WTC11 (cell line): ENCODE measurements at regions not wholly inside any gene's neighbourhood (a gene's known extent, or its start where the extent isn't known, plus 50 kb on each side); places are given as distances from the start of the nearest gene placed in this dataset.

Experiments
- CBFB ChIP-seq: sonication (generic); formaldehyde crosslinking; IDR thresholded peaks from 2 replicates; pipeline ENCODE4 v1.8.1; 2022; ENCODE audit warnings: mild to moderate bottlenecking, low read depth, missing genetic modification reagents
- OVOL2 ChIP-seq: fragments of 250-450 bp; sonication (Bioruptor Pico); IDR thresholded peaks from 2 replicates; pipeline ENCODE4 v1.9.0; 2021; ENCODE audit warnings: mild to moderate bottlenecking, borderline replicate concordance
- TEAD4 ChIP-seq: sonication (generic); formaldehyde crosslinking; IDR thresholded peaks from 2 replicates; pipeline ENCODE4 v1.8.0; 2022; ENCODE audit warnings: mild to moderate bottlenecking, missing genetic modification reagents
- ZBTB21 ChIP-seq: sonication (generic); formaldehyde crosslinking; IDR thresholded peaks from 2 replicates; pipeline ENCODE4 v1.8.1; 2023; ENCODE audit warnings: mild to moderate bottlenecking, missing genetic modification reagents, borderline replicate concordance
- TF ChIP-seq, protein P1 (sequence below): sonication (generic); formaldehyde crosslinking; IDR thresholded peaks from 2 replicates; pipeline ENCODE4 v1.8.1; 2022; ENCODE audit warnings: mild to moderate bottlenecking, moderate library complexity, missing genetic modification reagents
- TF ChIP-seq, protein P2 (sequence below): sonication (generic); formaldehyde crosslinking; IDR thresholded peaks from 2 replicates; pipeline ENCODE4 v1.8.0; 2023; ENCODE audit warnings: missing genetic modification reagents, mild to moderate bottlenecking, borderline replicate concordance
- TF ChIP-seq, protein P3 (sequence below): fragments of 200-600 bp; IDR thresholded peaks from 2 replicates; pipeline ENCODE4 v1.8.0; 2022; ENCODE audit warnings: antibody characterized with exemption

DNA sequence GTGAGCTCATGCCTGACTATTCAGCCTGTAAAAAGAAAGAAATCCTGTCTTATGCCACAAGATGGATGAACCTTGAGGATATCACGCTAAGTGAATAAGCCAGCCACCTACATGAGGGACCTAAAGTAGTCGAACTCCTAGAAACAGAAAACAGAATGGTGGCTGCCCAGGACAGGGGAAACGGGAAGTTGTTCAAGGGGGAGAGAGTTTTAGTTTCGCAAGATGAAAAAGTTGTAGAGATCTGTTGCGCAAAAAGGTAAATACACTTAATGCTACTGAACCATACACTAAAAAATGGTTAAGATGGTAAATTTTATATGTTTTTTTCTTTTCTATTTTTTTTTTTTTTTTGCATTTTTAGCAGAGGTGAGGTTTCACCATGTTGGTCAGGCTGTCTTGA, 74.1 kb upstream of the RALY start:
- TF ChIP-seq TEAD4 (CRISPR knock-in tag), result no peak
- TF ChIP-seq, protein P1, sequence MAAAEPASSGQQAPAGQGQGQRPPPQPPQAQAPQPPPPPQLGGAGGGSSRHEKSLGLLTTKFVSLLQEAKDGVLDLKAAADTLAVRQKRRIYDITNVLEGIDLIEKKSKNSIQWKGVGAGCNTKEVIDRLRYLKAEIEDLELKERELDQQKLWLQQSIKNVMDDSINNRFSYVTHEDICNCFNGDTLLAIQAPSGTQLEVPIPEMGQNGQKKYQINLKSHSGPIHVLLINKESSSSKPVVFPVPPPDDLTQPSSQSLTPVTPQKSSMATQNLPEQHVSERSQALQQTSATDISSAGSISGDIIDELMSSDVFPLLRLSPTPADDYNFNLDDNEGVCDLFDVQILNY (CRISPR knock-in tag), result no peak
- TF ChIP-seq, protein P2, sequence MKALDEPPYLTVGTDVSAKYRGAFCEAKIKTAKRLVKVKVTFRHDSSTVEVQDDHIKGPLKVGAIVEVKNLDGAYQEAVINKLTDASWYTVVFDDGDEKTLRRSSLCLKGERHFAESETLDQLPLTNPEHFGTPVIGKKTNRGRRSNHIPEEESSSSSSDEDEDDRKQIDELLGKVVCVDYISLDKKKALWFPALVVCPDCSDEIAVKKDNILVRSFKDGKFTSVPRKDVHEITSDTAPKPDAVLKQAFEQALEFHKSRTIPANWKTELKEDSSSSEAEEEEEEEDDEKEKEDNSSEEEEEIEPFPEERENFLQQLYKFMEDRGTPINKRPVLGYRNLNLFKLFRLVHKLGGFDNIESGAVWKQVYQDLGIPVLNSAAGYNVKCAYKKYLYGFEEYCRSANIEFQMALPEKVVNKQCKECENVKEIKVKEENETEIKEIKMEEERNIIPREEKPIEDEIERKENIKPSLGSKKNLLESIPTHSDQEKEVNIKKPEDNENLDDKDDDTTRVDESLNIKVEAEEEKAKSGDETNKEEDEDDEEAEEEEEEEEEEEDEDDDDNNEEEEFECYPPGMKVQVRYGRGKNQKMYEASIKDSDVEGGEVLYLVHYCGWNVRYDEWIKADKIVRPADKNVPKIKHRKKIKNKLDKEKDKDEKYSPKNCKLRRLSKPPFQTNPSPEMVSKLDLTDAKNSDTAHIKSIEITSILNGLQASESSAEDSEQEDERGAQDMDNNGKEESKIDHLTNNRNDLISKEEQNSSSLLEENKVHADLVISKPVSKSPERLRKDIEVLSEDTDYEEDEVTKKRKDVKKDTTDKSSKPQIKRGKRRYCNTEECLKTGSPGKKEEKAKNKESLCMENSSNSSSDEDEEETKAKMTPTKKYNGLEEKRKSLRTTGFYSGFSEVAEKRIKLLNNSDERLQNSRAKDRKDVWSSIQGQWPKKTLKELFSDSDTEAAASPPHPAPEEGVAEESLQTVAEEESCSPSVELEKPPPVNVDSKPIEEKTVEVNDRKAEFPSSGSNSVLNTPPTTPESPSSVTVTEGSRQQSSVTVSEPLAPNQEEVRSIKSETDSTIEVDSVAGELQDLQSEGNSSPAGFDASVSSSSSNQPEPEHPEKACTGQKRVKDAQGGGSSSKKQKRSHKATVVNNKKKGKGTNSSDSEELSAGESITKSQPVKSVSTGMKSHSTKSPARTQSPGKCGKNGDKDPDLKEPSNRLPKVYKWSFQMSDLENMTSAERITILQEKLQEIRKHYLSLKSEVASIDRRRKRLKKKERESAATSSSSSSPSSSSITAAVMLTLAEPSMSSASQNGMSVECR (CRISPR knock-in tag), result no peak
- no peak for TF ChIP-seq CBFB
- TF ChIP-seq, protein P3, sequence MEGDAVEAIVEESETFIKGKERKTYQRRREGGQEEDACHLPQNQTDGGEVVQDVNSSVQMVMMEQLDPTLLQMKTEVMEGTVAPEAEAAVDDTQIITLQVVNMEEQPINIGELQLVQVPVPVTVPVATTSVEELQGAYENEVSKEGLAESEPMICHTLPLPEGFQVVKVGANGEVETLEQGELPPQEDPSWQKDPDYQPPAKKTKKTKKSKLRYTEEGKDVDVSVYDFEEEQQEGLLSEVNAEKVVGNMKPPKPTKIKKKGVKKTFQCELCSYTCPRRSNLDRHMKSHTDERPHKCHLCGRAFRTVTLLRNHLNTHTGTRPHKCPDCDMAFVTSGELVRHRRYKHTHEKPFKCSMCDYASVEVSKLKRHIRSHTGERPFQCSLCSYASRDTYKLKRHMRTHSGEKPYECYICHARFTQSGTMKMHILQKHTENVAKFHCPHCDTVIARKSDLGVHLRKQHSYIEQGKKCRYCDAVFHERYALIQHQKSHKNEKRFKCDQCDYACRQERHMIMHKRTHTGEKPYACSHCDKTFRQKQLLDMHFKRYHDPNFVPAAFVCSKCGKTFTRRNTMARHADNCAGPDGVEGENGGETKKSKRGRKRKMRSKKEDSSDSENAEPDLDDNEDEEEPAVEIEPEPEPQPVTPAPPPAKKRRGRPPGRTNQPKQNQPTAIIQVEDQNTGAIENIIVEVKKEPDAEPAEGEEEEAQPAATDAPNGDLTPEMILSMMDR, result no peak
- no peak for TF ChIP-seq OVOL2 (CRISPR knock-in tag)
- TF ChIP-seq ZBTB21 (CRISPR knock-in tag), result no peak
